Activated T-cell treated with anti-CD3 and anti-CD28 coated beads, Interleukin-2, amount 50 U/mL, for 4 hours (primary cell): ENCODE measurements at regions not wholly inside any gene's neighbourhood (a gene's known extent, or its start where the extent isn't known, plus 50 kb on each side); places are given as distances from the start of the nearest gene placed in this dataset.
"Not testable (repeated sequence)": the region's sequence is repeated elsewhere in the genome, so short reads cannot be mapped to it uniquely, and the experiment has no call there.

ENCODE experiments used
- ATAC-seq, 2 donors: fragments of 200-7000 bp; cut with Tn5 transposase; one replicate each; pipeline ENCODE4 v1.10.0; 2021
- DNase-seq: peaks from one replicate; pipeline ENCODE4 v3.0.0-alpha.2; 2020
- H3K27me3 Mint-ChIP-seq: one replicate; pipeline ENCODE4 v1.8.0; 2021; ENCODE audit warnings: low read depth, mixed read lengths
- H3K36me3 Mint-ChIP-seq: one replicate; pipeline ENCODE4 v1.8.0; 2022; ENCODE audit warnings: mixed read lengths; ENCODE audit not compliant: insufficient read depth
- H3K4me1 Mint-ChIP-seq: one replicate; pipeline ENCODE4 v1.8.0; 2021; ENCODE audit warnings: low read depth, mixed read lengths
- H3K4me3 Mint-ChIP-seq: one replicate; pipeline ENCODE4 v1.8.0; 2021; ENCODE audit warnings: mild to moderate bottlenecking, moderate library complexity, mixed read lengths
- H3K9me3 Mint-ChIP-seq: one replicate; pipeline ENCODE4 v1.8.0; 2021; ENCODE audit warnings: mixed read lengths

GRCh38 chr7:17109020-17109419 is 189.4 kb upstream of the AHR start:
- no peaks in the 10 kb centered on the region for H3K27me3 Mint-ChIP-seq
- H3K9me3 Mint-ChIP-seq = no peaks in the 10 kb centered on the region
- H3K36me3 Mint-ChIP-seq = no peaks in the 10 kb centered on the region
- H3K4me3 Mint-ChIP-seq = no peak overlapping the region
- DNase-seq = no peak
- no peaks in the 10 kb centered on the region for H3K4me1 Mint-ChIP-seq
- no peak for ATAC-seq

DNA sequence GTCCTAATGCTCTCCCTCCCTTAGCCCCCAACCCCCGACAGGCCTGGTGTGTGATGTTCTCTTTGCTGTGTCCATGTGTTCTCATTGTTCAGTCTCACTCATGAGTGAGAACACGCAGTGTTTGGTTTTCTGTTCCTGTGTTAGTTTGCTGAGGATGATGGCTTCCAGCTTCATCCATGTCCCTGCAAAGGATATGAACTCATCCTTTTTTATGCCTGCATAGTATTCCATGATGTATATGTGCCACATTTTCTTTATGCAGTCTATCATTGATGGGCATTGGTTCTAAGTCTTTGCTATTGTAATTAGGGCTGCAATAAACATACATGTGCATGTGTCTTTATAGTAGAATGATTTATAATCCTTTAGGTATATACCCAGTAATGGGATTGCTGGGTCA is 184.7 kb upstream of the AHR start:
- H3K27me3 Mint-ChIP-seq, ATAC-seq, H3K36me3 Mint-ChIP-seq, H3K4me3 Mint-ChIP-seq, H3K9me3 Mint-ChIP-seq, DNase-seq: not testable (repeated sequence)
- peaks cover 13% of the 10 kb centered on the region for H3K4me1 Mint-ChIP-seq

DNA sequence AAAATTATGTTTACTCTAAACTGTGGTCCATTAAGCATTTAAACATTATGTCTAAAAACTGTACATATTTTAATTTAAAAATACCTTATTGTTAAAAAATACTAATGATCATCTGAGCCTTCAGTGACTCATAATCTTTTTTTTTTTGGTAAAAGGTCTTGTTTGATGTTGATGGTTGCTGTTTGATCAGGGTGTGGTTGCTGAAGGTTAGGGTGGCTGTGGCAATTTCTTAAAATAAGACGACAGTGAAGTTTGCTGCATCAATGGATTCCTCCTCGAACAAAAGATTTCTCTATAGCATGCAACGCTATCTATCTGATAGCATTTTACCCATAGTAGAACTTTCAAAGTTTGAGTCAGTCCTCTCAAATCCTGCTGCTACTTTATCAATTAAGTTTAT is 180.0 kb upstream of the AHR start:
- Mint-ChIP-seq H3K9me3 (no peaks in the 10 kb centered on the region), H3K27me3 (no peaks in the 10 kb centered on the region), H3K36me3 (no peaks in the 10 kb centered on the region), H3K4me3 (no peak overlapping the region), H3K4me1 (peaks cover 26% of the 10 kb centered on the region)
- DNase-seq (no peak), ATAC-seq (no peak)

- DNase-seq (no peak), ATAC-seq (peak in 1 of 2 donors; percentile 48)
- Mint-ChIP-seq H3K4me3 (no peak overlapping the region), H3K36me3 (no peaks in the 10 kb centered on the region), H3K9me3 (no peaks in the 10 kb centered on the region), H3K4me1 (peaks cover 26% of the 10 kb centered on the region), H3K27me3 (no peaks in the 10 kb centered on the region)
Measured at GRCh38 chr7:17120756-17121155, 177.7 kb upstream of the AHR start.

DNA sequence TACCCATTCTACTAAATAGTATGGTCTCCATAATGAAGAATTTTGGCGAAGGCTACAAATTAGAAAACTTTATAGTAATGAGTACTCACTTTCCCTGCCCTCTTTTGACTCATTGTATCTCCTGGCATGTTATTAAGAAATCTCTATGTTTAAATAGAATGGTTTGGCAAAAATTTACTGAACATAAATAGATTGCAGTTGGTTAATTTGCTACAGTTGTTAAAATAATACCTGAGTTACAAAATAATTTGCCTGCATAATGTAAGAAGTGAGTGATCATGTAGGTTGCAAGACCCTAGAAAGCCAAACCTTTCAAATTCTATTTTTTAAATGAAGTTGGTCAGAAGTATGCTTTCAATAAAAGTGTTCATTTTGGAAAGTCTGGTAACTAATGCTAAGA is 176.8 kb upstream of the AHR start:
- Mint-ChIP-seq H3K4me3 (no peak overlapping the region), H3K27me3 (no peaks in the 10 kb centered on the region), H3K4me1 (peaks cover 35% of the 10 kb centered on the region), H3K9me3 (no peaks in the 10 kb centered on the region), H3K36me3 (no peaks in the 10 kb centered on the region)
- DNase-seq (no peak), ATAC-seq (no peak)

GRCh38 chr7:17123020-17123419 is 175.4 kb upstream of the AHR start:
- Mint-ChIP-seq H3K9me3 (no peaks in the 10 kb centered on the region), H3K4me3 (no peak overlapping the region), H3K4me1 (peaks cover 30% of the 10 kb centered on the region), H3K36me3 (no peaks in the 10 kb centered on the region), H3K27me3 (no peaks in the 10 kb centered on the region)
- ATAC-seq (no peak), DNase-seq (no peak)

GRCh38 chr7:17126413-17127268 is 171.8 kb upstream of the AHR start:
- ATAC-seq (peak; percentile 83 to 86), DNase-seq (no peak)
- Mint-ChIP-seq H3K36me3 (no peaks in the 10 kb centered on the region), H3K9me3 (no peaks in the 10 kb centered on the region), H3K4me3 (no peak overlapping the region), H3K4me1 (peaks cover 23% of the 10 kb centered on the region), H3K27me3 (no peaks in the 10 kb centered on the region)

GRCh38 chr7:17129218-17129617 is 169.2 kb upstream of the AHR start:
- Mint-ChIP-seq H3K36me3 (no peaks in the 10 kb centered on the region), H3K9me3 (no peaks in the 10 kb centered on the region), H3K27me3 (no peaks in the 10 kb centered on the region), H3K4me1 (peaks cover 24% of the 10 kb centered on the region), H3K4me3 (no peak overlapping the region)
- ATAC-seq = no peak
- no peak for DNase-seq

GRCh38 chr7:17130281-17131059 is 168.0 kb upstream of the AHR start:
- H3K4me1 Mint-ChIP-seq = peaks cover 35% of the 10 kb centered on the region
- peaks cover 3% of the 10 kb centered on the region for H3K36me3 Mint-ChIP-seq
- ATAC-seq = no peak
- no peaks in the 10 kb centered on the region for H3K27me3 Mint-ChIP-seq
- no peak overlapping the region for H3K4me3 Mint-ChIP-seq
- H3K9me3 Mint-ChIP-seq = no peaks in the 10 kb centered on the region
- DNase-seq = no peak

- Mint-ChIP-seq H3K36me3 (peaks cover 3% of the 10 kb centered on the region), H3K4me3 (no peak overlapping the region), H3K27me3 (no peaks in the 10 kb centered on the region), H3K9me3 (no peaks in the 10 kb centered on the region), H3K4me1 (peaks cover 35% of the 10 kb centered on the region)
- ATAC-seq = no peak
- DNase-seq = no peak
Measured at GRCh38 chr7:17131060-17131345, 167.4 kb upstream of the AHR start.

DNA sequence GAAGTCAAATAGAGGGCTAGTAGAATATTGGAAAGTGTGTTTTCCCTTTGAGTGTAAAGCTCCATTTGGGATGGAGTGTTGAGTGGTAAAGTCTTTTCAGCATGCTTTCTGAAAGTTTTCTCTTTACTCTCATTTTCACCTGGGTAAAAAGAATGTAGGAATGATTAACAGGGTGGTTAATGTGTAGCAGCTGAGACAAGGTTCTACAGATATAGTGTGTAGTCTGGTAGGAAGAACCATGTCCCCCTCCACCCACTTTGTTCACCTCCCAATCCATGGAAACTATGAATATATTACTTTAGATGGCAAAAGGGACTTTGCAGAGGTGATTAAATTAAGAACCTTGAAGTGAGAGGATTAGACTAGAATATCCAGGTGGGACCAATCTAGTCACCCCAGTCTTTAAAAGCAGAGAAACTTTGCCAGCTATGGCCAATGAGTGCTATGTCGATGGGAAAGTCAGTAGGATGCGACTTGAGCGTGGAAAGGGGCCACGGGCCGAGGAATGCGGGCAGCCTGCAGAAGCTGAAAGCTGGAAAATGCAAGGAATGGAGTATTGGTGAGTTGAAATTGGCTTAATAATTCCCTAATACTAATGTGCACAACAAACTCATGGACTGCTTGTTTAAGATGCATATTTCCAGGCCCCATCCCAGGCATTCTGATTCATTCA is 166.3 kb upstream of the AHR start:
- ATAC-seq (no peak), DNase-seq (no peak)
- Mint-ChIP-seq H3K4me1 (peaks cover 31% of the 10 kb centered on the region), H3K4me3 (no peak overlapping the region), H3K9me3 (no peaks in the 10 kb centered on the region), H3K36me3 (peaks cover 3% of the 10 kb centered on the region), H3K27me3 (no peaks in the 10 kb centered on the region)

GRCh38 chr7:17132726-17133125 is 165.7 kb upstream of the AHR start:
- Mint-ChIP-seq H3K36me3 (peaks cover 3% of the 10 kb centered on the region), H3K9me3 (no peaks in the 10 kb centered on the region), H3K4me3 (no peak overlapping the region), H3K4me1 (peaks cover 33% of the 10 kb centered on the region), H3K27me3 (no peaks in the 10 kb centered on the region)
- DNase-seq (no peak), ATAC-seq (no peak)

DNA sequence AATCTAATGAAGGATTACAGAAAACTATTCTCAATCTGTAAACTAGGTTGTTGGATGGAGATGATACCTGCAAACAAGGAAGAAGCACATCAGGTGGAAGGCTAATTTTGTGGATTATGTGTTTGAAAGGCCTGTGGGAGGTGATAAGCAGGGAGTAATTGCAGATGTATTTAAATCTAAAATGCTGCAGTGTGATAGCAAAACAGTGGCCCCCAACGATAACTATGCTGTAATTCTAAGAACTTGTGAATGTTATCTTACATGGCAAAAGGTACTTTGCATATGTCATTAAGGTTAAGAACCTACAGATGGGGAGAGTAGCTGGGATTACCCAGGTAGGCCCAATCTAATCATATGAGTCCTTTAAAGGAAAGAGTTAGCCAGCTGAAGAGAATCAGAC is 164.5 kb upstream of the AHR start:
- Mint-ChIP-seq H3K4me3 (no peak overlapping the region), H3K27me3 (no peaks in the 10 kb centered on the region), H3K36me3 (peaks cover 3% of the 10 kb centered on the region), H3K9me3 (no peaks in the 10 kb centered on the region), H3K4me1 (peaks cover 46% of the 10 kb centered on the region)
- no peak for ATAC-seq
- no peak for DNase-seq

- Mint-ChIP-seq H3K4me1 (peaks cover 54% of the 10 kb centered on the region), H3K36me3 (peaks cover 3% of the 10 kb centered on the region), H3K27me3 (no peaks in the 10 kb centered on the region), H3K9me3 (no peaks in the 10 kb centered on the region), H3K4me3 (peak overlapping the region; percentile 2)
- DNase-seq = no peak
- ATAC-seq = peak; percentile 19 to 36
Measured at GRCh38 chr7:17134786-17135185, 163.7 kb upstream of the AHR start.

DNA sequence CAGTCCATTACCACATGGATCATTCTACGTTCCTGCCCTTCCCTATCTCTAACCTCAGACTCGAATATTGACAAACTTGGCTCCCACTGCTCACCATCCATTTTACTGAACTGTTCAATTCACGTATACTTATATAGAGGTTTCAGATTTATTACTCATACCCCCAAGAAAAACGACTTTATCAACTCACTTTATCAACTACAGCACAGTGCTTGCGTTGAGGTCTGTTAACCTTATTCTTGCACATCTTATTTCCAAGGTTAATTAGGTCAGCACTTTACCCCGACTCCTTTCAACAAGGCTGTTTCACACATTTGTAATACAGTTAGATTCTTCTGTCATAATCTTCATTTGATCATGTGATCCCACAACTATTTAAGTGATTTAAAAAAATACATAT is 162.3 kb upstream of the AHR start:
- no peak for ATAC-seq
- H3K27me3 Mint-ChIP-seq = no peaks in the 10 kb centered on the region
- H3K4me1 Mint-ChIP-seq = peaks cover 55% of the 10 kb centered on the region
- H3K9me3 Mint-ChIP-seq = no peaks in the 10 kb centered on the region
- peaks cover 3% of the 10 kb centered on the region for H3K36me3 Mint-ChIP-seq
- H3K4me3 Mint-ChIP-seq = no peak overlapping the region
- no peak for DNase-seq
